ENCODE measurements at regions not wholly inside any gene's neighbourhood (a gene's known extent, or its start where the extent isn't known, plus 50 kb on each side); places are given as distances from the start of the nearest gene placed in this dataset.

GRCh38 chr4:20430259-20430941 is 178.7 kb downstream of the SLIT2 start:
- no peaks in the 10 kb centered on the region for H3K27me3 ChIP-seq (ENCODE audit: control insufficient read depth in 2 of 2, insufficient read depth in 2 of 2, low read length in 2 of 2)
- H3K4me1 ChIP-seq (replicated peaks in 1 of 2; ENCODE audit: control insufficient read depth in 2 of 2, insufficient read depth in 2 of 2, low read length in 2 of 2) = no peaks in the 10 kb centered on the region
- intact Hi-C loops (cut with micrococcal nuclease) = no loop called here
- no peaks in the 10 kb centered on the region for H3K9me3 ChIP-seq (replicated peaks; ENCODE audit: control insufficient read depth, insufficient read depth, low read depth, low read length)
- H3K27ac ChIP-seq (ENCODE audit: extremely low read depth, low read depth, low read length) = no peak overlapping the region
- TF ChIP-seq ZNF311 (CRISPR knock-in tag; IDR thresholded peaks at IDR 0.05) (no peak), NRF1 (conservative IDR thresholded peaks at IDR 0.05 in 1 of 2, IDR thresholded peaks at IDR 0.05 in 1 of 2) (no peak), ZNF12 (CRISPR knock-in tag; IDR thresholded peaks at IDR 0.05) (no peak), ZC3H11A (IDR thresholded peaks at IDR 0.05; ENCODE audit: low read depth, low read length) (no peak), PTBP1 (IDR thresholded peaks at IDR 0.05; ENCODE audit: low read depth, low read length) (no peak), MXI1 (IDR thresholded peaks at IDR 0.05; ENCODE audit: low read depth, low read length) (no peak), RBM17 (IDR thresholded peaks at IDR 0.05; ENCODE audit: borderline replicate concordance, low read depth, low read length) (no peak), BRF2 (IDR thresholded peaks at IDR 0.05; ENCODE audit: borderline replicate concordance, insufficient read depth, insufficient read length) (no peak), ZNF175 (CRISPR knock-in tag; IDR thresholded peaks at IDR 0.05; ENCODE audit: low read depth) (no peak), STAT6 (CRISPR knock-in tag; IDR thresholded peaks at IDR 0.05) (no peak), GATAD2B (IDR thresholded peaks at IDR 0.05; ENCODE audit: borderline replicate concordance) (no peak), PPARD (CRISPR knock-in tag; IDR thresholded peaks at IDR 0.05) (no peak), ETS2 (tag; IDR thresholded peaks at IDR 0.05; ENCODE audit: borderline replicate concordance, poor library complexity, severe bottlenecking) (no peak), ZNF277 (CRISPR knock-in tag; IDR thresholded peaks at IDR 0.05; ENCODE audit: borderline replicate concordance) (no peak)
- POLR2A ChIA-PET = no interaction called here
- FAIRE-seq = no peak
- H3K4me2 ChIP-seq (ENCODE audit: insufficient read depth, low read length) = no peak overlapping the region
- no peaks in the 10 kb centered on the region for H3K79me2 ChIP-seq (ENCODE audit: control insufficient read depth, insufficient read depth, low read length)
- H4K20me1 ChIP-seq (replicated peaks; ENCODE audit: control insufficient read depth, insufficient read depth, low read length) = no peaks in the 10 kb centered on the region
- CTCF ChIA-PET (ENCODE audit: low intra/inter-chr PET ratio) = no interaction called here
- WGBS (ENCODE audit: insufficient coverage, low coverage, missing lambda C conversion rate) = 8% methylated on average over 5 of the region's 5 CpGs
- in situ Hi-C loops (cut with MboI) = no loop called here
- no peak for ATAC-seq
- no peak overlapping the region for H3K9ac ChIP-seq (ENCODE audit: insufficient read depth in 1 of 2, low read depth in 2 of 2, low read length in 2 of 2)
- H3K9me1 ChIP-seq (ENCODE audit: control insufficient read depth, insufficient read depth, low read length) = no peaks in the 10 kb centered on the region
- peak overlapping the region; percentile 32; the same call in 1 of the 2 replicates for H2AFZ ChIP-seq (ENCODE audit: low read depth, low read length)
- BruUV-seq (replicated peaks) = no TSS peak
- H3K4me3 ChIP-seq = no peak overlapping the region
- DNase-seq (ENCODE audit: extremely low read depth in 1 of 4, low spot score in 3 of 4) = no peak
- no peaks in the 10 kb centered on the region for H3K36me3 ChIP-seq (ENCODE audit: control insufficient read depth, insufficient read depth, low read length)
